NCI-H2196 (cell line): ENCODE measurements at regions not wholly inside any gene's neighbourhood (a gene's known extent, or its start where the extent isn't known, plus 50 kb on each side); places are given as distances from the start of the nearest gene placed in this dataset.

Experiments used
- DNase-seq: peaks from one replicate; lab custom pipeline; 2025; ENCODE audit not compliant: unreplicated experiment; lab: John Stamatoyannopoulos, UW

DNA sequence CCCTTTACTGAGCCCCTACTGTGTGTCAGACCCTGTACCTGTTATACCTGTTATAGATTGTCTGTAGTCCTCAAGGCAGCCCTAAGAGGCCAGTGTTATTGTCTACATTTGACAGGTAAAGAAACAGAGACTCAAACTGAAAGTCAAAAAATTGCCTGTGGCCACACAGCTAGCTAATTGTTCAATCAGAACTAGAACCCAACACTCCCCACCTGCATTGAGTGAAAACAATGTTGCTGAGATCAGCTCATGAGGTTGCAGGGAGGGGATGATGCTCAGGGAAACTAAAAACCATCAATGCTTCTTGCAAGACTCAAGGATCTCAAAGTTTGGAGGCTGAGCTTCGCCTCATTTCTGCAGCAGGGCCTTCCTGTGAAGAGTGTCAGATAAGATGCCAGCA is 109.5 kb upstream of the LMO4 start:
- no peak for DNase-seq

GRCh38 chr1:87219626-87220025 is 109.1 kb upstream of the LMO4 start:
- no peak for DNase-seq

DNA sequence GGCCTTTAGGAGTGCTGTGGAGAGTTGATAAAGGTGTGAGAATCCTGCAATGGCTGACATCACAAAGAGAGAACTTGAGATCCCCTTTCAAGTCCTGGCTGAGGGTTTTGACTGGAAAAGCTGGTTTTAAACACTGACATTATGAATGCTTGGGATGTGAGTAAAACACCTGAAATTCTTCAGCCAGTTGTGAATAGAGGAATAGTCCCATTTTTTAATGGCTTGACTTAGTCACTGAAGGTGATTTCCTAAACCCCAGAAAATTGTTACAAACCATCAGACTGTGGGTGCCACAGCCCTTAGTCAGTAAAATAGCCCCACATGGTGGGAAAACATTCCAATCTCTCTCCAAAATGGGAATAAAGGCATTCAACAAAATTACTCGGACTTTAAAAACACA is 107.7 kb upstream of the LMO4 start:
- DNase-seq = no peak

DNA sequence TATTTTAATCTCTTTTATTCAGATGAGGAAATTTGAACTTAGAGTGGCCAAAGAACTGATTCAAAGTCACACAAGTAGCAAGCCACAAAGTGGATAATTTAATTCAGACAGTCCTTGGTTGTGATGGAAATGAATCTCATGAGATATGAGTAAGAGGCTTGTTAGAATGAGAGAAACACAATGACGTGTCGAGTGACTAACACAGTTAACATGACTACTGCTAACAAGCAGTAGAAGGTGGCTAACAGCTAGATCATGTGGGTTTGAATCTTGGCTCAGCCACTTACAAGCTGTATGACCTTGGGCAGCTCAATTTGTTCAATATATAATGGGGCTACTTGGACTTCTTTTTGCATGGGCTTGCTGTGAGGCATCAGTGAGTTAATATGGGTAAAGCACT is 104.5 kb upstream of the LMO4 start:
- no peak for DNase-seq

DNA sequence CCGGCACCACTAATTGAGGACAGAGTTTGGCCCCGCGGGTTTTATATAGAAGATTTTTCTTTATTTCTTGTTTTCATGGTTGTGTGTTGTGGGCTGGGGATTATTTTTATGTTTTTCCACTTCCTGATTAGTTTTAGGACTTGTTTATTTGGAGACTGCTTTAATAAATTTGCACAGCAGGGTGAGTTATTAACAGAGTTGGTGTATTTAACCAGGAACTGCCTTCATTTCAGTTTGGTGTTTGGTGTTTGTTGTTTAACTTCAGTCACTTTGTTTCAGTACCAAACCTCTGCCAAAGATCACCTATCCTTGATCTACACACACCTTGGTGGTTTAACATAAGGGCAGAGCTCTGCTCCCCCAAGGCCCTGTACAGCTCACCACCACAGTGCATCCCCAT is 103.5 kb upstream of the LMO4 start:
- DNase-seq = no peak

GRCh38 chr1:87226341-87226760 is 102.3 kb upstream of the LMO4 start:
- DNase-seq = no peak

DNA sequence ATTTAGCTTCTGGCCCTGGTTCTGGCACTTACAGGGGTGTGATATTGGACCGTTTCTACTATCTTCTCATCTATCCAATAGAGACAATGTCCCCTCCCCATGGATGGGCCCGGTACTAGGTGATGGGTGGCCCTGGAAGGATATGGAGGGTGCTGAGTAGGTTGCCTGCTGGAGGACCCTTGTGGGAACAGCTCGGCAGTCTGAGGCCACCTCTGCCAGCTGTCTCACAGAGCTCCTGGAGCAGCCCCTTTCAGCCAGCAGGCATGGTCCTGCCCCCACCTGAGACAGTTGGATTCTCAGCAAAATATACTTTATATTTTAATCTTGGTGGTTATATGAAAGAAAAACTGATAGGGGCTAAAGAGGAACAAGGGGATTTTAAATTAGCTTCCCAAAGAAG is 101.0 kb upstream of the LMO4 start:
- no peak for DNase-seq

GRCh38 chr1:87230501-87230900 is 98.2 kb upstream of the LMO4 start:
- DNase-seq = no peak

DNA sequence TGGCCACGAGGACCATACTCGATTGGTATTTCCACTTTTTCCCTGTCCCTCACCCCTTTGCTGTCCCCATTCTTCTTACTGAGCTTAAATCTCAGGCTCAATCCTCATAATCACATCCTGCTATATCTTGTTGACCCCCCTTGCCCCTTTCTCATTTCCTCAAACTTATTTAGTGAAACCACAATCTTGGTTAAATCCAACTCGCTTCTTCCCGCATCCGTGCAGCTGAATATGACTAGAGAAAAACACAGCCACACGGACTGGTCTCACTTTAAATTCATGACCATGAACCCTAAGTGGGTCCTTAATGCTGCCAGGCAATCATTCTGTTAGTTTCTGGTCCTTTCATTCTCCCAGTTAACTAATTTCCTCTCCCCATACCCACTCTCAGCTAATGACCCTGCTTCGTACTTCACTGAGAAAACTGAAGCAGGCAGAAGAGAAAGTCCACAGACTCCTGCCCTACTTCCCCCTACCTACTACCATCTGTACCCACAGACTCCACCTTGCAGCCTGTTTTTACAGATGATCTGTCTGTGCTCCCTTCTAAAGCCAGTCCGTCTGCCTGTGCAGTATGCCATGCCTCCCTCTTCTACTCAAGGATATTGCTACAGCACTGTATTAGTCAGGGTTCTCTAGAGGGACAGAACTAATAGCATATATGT is 96.8 kb upstream of the LMO4 start:
- no peak for DNase-seq

DNA sequence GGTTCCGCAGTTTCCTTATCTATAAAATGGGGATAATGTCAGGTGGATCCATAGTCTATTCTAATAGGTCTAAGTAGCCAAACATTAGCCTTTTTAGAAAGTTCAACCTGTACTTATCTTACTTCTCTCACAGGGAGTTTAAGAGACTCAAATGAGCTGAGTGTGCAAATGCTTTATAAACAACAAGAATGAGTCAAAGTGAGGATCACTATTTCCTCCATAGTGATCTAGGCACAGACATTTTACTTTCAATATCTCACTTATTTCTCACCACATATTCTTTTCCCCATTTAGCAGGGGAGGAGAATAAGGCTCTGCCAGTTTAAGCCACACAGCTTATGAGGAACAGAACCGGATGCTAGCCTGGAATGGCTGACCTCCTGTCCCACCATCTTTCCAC is 92.1 kb upstream of the LMO4 start:
- DNase-seq = no peak

- no peak for DNase-seq
These were observed 88.6 kb upstream of the LMO4 start for GRCh38 chr1:87239997-87240605.

GRCh38 chr1:87240661-87241285 is 87.9 kb upstream of the LMO4 start:
- no peak for DNase-seq

- DNase-seq = no peak
These were observed 86.1 kb upstream of the LMO4 start for GRCh38 chr1:87242445-87243185.

DNA sequence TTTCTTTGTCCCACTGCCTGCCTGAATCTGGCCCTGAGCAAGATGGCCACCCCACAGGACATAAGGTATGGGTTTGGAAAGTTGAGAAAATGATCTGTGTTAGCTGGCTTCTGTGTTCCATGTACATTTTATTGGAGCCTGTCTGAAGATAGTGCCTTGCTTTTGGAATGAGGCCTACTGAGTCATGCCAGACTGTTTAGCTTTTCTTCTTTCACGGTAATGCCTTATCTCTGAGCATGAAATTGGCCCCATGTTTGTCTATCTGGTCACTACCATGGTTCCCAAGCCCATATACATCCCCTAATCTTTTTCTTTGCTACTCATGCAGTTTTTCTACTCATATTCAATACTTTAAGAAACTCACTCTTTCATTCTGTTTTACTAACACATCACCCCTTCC is 85.1 kb upstream of the LMO4 start:
- no peak for DNase-seq

- DNase-seq = no peak
These were observed 82.2 kb upstream of the LMO4 start for GRCh38 chr1:87246436-87246835.

GRCh38 chr1:87249803-87250202 is 78.9 kb upstream of the LMO4 start:
- DNase-seq = no peak

DNA sequence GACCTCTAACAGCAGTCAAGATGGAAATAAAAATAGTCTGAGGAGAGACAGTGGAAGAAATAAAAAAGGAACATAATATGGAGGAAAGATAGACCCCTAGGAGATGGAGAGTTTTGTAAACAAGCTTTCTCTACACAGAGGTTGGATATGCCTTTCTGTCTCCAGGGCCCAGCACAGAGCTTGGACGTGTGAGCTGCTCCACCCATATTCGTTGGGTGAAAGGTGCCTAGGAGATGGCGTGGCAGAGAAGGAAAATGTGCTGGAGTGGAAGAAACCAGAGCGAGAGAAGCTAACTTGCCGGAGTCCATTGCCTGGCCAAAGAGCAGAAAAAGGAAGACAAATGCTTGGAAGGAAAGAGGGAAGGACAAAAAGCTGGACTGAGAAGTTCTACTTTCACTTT is 78.3 kb upstream of the LMO4 start:
- DNase-seq = no peak

DNA sequence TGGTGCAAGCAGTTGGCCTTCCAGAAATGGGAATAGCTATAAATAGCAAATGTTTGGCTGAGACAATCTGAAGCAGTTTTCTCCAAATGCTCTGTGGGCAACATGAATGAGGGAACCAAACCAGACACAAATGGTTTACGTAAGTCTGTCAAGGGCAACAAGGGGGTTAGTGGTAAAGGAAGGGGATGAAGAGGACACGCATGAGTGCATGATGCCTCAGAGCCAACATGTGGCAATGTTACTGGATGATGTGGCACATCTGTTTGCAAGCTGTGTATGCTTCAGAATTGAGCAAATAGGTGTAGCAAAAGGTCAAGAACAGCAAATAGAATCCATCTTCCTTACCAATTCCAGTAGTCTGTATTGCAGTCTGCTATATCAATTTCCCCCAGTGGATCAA is 76.3 kb upstream of the LMO4 start:
- no peak for DNase-seq

DNA sequence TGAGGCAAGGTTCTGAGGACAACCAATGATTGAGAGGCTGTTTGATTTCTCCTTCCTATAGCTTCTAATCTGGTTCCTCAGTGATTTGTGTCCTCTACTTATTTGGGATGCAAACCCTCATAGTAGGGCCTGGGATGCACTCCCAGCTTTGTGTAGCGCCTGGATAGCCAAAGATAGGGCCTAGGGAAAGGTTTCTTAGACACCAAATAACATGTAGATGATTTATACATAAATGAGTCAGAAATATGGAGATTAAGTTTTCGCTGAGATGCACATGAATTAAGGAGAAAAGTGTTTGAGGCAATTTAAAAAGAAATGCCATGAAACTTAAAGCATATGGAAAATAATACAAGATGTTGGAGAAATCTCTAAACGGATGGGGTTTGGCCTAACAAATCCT is 66.0 kb upstream of the LMO4 start:
- DNase-seq = no peak

- no peak for DNase-seq
These were observed 65.4 kb upstream of the LMO4 start for GRCh38 chr1:87263281-87263680.

- DNase-seq = no peak
These were observed 64.9 kb upstream of the LMO4 start for GRCh38 chr1:87263785-87264184.

DNA sequence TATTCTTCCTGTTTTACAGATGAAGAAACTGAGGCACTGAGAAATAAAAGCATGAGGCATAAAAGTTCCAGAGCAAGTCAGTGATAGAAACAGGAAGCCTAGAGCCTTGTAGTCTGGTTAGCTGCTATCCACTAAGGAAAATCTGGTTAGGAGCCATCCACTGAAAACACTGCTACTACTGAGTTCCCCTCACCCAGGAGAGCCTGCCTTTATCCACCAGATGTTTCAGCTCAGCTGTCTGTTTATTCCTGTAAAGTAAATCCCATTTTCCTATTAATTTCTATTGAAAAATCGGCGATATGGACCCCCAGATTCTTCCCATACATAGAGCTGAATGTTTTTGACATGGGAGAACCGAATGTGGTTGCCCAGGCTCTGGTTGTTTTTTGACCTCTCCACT is 63.7 kb upstream of the LMO4 start:
- no peak for DNase-seq
